Activated naive CD8-positive, alpha-beta T cell treated with anti-CD3 and anti-CD28 coated beads, Interleukin-2, amount 50 U/mL, for 24 hours (primary cell): ENCODE measurements at regions not wholly inside any gene's neighbourhood (a gene's known extent, or its start where the extent isn't known, plus 50 kb on each side); places are given as distances from the start of the nearest gene placed in this dataset.
A peak's percentile ranks its signal among the peaks of the same experiment; 100 is the strongest.

Experiments used
- ATAC-seq: fragments of 150-1000 bp; cut with Tn5 transposase; one replicate; pipeline ENCODE4 v1.10.0; 2021
- DNase-seq: peaks from one replicate; pipeline ENCODE4 v3.0.0; 2021
- H3K27ac Mint-ChIP-seq: one replicate; pipeline ENCODE4 v1.8.0; 2021; ENCODE audit warnings: mild to moderate bottlenecking, mixed read lengths
- H3K27me3 Mint-ChIP-seq: one replicate; pipeline ENCODE4 v1.8.0; 2021; ENCODE audit warnings: mixed read lengths
- H3K36me3 Mint-ChIP-seq: one replicate; pipeline ENCODE4 v1.8.0; 2021; ENCODE audit warnings: low read depth, mixed read lengths
- H3K4me1 Mint-ChIP-seq: one replicate; pipeline ENCODE4 v1.8.0; 2021; ENCODE audit warnings: mixed read lengths
- H3K4me3 Mint-ChIP-seq: one replicate; pipeline ENCODE4 v1.8.0; 2021; ENCODE audit warnings: mild to moderate bottlenecking, moderate library complexity, mixed read lengths
- H3K9me3 Mint-ChIP-seq: one replicate; pipeline ENCODE4 v1.8.0; 2021; ENCODE audit warnings: mixed read lengths

DNA sequence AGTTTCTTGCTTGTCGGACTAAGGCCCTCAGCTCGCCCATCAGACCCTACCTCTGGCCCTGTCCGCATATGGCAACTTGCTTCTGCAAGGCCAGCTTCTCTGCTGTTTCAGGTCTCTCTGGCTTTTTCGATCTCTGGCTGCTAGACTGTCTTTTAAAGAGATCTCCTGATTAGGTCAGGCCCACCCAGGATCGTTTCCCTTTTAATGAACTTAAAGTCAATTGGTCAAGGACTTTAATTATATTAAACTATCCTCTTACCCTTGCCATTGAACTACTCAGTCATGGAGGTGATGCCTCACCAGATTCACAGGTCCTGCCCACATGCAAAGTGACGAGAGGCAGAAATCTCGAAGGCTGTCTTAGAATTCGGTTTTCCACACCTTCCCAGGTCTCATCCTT lies 670.9 kb downstream of the GATA3 start:
- Mint-ChIP-seq H3K27ac (peak overlapping the region; percentile 28), H3K4me3 (no peak overlapping the region), H3K36me3 (peaks cover 4% of the 10 kb centered on the region), H3K9me3 (peaks cover 5% of the 10 kb centered on the region), H3K4me1 (peaks cover 7% of the 10 kb centered on the region), H3K27me3 (peaks cover 4% of the 10 kb centered on the region)
- ATAC-seq (no peak), DNase-seq (no peak)

DNA sequence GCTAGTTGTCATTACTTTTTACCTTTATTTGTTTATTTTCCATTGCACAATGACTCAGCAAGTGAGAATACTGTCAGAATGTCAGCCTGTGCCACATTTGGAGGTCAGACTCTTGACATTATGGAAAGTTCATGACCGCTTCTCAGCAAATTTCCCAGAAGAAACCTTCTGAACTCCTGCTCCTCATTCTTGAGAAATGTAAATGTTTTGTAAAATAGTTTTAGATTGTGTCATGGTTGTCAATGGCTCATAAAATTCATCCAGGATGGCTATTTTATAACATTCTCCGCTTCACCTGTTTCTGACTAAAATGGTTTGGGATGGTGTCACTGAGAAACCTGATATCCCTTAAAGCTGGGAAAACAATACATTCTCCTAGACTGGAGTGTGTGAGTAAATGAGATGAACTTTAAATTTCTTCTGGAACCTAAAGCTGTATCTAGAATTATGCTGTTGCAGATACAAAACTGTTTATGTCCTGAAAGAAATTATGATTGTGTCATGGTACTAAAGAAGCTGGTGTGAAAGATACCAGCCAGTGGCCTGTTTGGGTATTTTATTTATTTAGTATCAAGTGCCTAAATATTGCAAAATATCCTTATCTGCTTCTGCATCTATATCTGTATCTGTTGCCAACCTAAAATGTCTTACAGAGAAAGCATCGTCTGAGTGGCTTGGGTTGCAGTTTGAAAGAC lies 671.7 kb downstream of the GATA3 start:
- Mint-ChIP-seq H3K4me3 (no peak overlapping the region), H3K4me1 (peaks cover 7% of the 10 kb centered on the region), H3K9me3 (peaks cover 5% of the 10 kb centered on the region), H3K27me3 (peaks cover 4% of the 10 kb centered on the region), H3K27ac (peak overlapping the region; percentile 28), H3K36me3 (peaks cover 4% of the 10 kb centered on the region)
- DNase-seq (no peak), ATAC-seq (no peak)

DNA sequence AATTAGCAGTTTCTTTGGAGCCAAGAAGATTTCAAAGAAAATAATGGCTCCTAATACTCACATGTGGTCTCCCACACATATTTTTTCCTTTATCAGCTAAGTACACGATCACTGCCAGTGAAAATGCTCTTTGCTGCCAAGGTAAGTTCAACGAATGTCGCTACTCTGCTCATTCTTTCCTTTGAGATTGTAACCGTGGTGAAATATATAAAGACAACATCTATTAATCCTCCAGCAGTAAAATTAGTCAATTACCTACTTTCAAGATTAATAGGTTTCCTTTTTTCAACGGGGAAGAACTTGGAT lies 672.2 kb downstream of the GATA3 start:
- Mint-ChIP-seq H3K27ac (no peak overlapping the region), H3K4me1 (peaks cover 7% of the 10 kb centered on the region), H3K36me3 (peaks cover 4% of the 10 kb centered on the region), H3K9me3 (peaks cover 5% of the 10 kb centered on the region), H3K27me3 (peaks cover 4% of the 10 kb centered on the region), H3K4me3 (no peak overlapping the region)
- DNase-seq (no peak), ATAC-seq (no peak)

GRCh38 chr10:8731121-8732095 lies 676.9 kb downstream of the GATA3 start:
- ATAC-seq (no peak), DNase-seq (no peak)
- Mint-ChIP-seq H3K4me1 (peaks cover 2% of the 10 kb centered on the region), H3K27me3 (peaks cover 10% of the 10 kb centered on the region), H3K9me3 (no peaks in the 10 kb centered on the region), H3K4me3 (no peak overlapping the region), H3K27ac (no peak overlapping the region), H3K36me3 (peaks cover 2% of the 10 kb centered on the region)

DNA sequence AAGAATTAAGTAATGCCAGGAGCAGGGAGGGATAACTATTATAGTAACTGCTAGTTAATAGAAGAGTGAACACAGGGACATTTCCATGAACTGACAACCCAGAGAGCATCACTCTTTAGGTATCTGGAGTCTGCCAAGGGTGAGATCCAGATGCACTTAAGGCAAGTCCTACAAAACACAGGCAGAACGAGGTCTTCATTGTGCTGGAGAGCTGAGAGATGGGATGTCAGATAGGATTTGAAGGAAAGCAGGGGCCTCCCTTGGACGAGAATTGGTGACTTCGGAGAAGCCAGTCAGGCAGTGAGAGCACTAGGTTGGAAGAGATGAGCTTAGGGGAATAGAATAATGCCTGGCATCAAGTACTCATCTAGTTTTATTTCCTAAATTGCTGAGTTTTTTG lies 684.5 kb downstream of the GATA3 start:
- no peaks in the 10 kb centered on the region for H3K36me3 Mint-ChIP-seq
- peaks cover 8% of the 10 kb centered on the region for H3K4me1 Mint-ChIP-seq
- no peak overlapping the region for H3K27ac Mint-ChIP-seq
- peaks cover 5% of the 10 kb centered on the region for H3K27me3 Mint-ChIP-seq
- H3K9me3 Mint-ChIP-seq: no peaks in the 10 kb centered on the region
- DNase-seq (no peak), ATAC-seq (no peak)
- no peak overlapping the region for H3K4me3 Mint-ChIP-seq

DNA sequence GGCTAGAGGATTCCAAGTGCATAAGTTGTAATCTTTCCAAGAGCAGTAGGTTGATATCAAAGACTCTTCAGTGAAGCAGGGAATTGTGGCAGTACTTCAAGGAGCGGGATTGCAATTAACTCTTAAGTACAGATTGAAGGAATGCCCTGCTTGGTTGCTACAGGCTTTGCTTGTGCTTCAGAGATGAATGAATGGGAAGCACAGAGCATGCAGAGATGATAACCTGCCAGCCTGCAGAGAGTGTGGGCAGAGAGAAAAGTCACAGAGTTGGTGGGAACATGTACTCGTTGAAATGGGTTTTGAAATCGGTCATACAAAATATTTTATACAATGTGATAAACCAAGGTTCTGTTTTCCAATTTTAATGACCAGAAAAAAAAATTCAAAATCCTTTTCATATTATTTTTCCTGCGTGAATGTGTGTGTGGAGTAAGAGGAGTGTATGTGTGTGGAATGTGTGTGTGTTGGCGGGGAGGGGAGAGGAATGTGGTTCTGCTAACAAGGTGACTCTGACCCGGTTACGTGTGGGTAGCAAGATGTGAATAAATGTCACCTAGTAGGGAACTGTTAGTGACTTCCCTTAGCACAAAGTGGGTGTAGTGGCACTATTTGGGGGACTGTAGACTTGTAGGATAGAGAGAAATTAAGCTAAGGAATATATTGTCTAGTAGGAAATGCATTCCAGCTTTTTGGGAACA lies 697.8 kb downstream of the GATA3 start:
- no peak overlapping the region for H3K27ac Mint-ChIP-seq
- no peak overlapping the region for H3K4me3 Mint-ChIP-seq
- no peaks in the 10 kb centered on the region for H3K4me1 Mint-ChIP-seq
- no peaks in the 10 kb centered on the region for H3K36me3 Mint-ChIP-seq
- ATAC-seq (no peak), DNase-seq (no peak)
- no peaks in the 10 kb centered on the region for H3K9me3 Mint-ChIP-seq
- H3K27me3 Mint-ChIP-seq: peaks cover 27% of the 10 kb centered on the region

- no peak for DNase-seq
- Mint-ChIP-seq H3K9me3 (no peaks in the 10 kb centered on the region), H3K4me1 (no peaks in the 10 kb centered on the region), H3K27me3 (peaks cover 23% of the 10 kb centered on the region), H3K4me3 (no peak overlapping the region), H3K36me3 (no peaks in the 10 kb centered on the region), H3K27ac (no peak overlapping the region)
- no peak for ATAC-seq
These were observed 703.5 kb downstream of the GATA3 start for GRCh38 chr10:8758029-8758428.

DNA sequence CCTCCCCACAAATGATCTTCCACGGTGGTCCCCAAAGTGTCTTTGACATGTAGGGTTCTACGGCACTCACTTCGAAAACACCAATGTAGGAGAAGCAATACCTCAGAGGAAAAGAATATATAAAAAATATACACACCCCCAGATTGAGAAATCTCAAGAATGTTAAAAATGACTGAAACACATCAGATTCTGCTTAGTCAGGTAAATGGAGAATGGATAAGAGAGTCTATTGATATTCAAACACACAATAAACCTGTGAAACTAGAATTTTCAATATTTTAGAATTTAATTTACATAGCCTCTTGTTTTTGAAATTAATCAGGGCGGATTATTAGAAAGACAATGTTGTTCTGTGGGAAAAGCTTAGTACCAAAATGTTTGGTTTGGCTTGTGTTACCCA lies 712.4 kb downstream of the GATA3 start:
- Mint-ChIP-seq H3K9me3 (peaks cover 6% of the 10 kb centered on the region), H3K27me3 (peaks cover 10% of the 10 kb centered on the region), H3K4me3 (no peak overlapping the region), H3K27ac (no peak overlapping the region), H3K4me1 (peaks cover 7% of the 10 kb centered on the region), H3K36me3 (no peaks in the 10 kb centered on the region)
- DNase-seq (no peak), ATAC-seq (no peak)

DNA sequence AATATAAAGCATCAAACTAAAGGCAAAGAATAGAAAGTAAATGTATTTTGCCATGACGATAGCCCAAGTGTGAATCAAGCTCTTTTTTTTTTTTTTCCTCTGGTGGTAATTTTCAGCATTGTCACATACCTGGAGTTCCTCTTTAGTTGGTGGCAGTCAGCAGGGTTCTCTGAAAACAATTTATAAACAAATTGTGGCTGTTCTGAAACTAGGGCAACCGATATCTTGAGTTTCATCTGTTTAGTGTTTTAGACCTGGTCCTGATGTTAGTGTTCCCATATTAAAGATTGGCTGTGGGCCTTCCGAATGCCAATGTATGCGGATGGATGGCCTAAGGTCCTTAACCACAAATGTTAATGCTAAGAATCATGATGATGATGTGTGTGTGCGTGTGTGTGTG lies 713.1 kb downstream of the GATA3 start:
- no peaks in the 10 kb centered on the region for H3K36me3 Mint-ChIP-seq
- peaks cover 9% of the 10 kb centered on the region for H3K27me3 Mint-ChIP-seq
- peaks cover 6% of the 10 kb centered on the region for H3K9me3 Mint-ChIP-seq
- peaks cover 10% of the 10 kb centered on the region for H3K4me1 Mint-ChIP-seq
- no peak for DNase-seq
- H3K27ac Mint-ChIP-seq: no peak overlapping the region
- ATAC-seq: no peak
- H3K4me3 Mint-ChIP-seq: no peak overlapping the region

DNA sequence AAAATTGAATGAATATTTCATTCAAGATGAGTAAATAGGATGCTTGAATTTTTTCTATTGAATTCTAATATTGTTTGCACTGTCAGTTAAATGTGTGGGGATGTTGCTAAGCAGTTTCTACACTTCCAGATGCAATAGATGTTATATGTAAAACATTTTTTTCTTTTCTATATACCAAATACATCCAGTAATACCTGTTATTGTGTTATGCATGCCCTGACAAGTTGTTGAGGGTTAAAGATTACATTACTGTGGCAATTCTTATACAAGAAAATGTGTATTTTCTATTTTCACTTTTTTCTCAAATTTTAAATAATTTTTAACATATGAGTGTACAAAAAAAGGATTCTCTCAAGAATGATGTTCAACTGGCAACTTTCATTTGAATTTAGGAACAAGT lies 713.9 kb downstream of the GATA3 start:
- no peak overlapping the region for H3K27ac Mint-ChIP-seq
- H3K4me3 Mint-ChIP-seq: no peak overlapping the region
- H3K36me3 Mint-ChIP-seq: no peaks in the 10 kb centered on the region
- H3K4me1 Mint-ChIP-seq: peaks cover 17% of the 10 kb centered on the region
- H3K27me3 Mint-ChIP-seq: peaks cover 2% of the 10 kb centered on the region
- ATAC-seq (no peak), DNase-seq (no peak)
- H3K9me3 Mint-ChIP-seq: peaks cover 6% of the 10 kb centered on the region

DNA sequence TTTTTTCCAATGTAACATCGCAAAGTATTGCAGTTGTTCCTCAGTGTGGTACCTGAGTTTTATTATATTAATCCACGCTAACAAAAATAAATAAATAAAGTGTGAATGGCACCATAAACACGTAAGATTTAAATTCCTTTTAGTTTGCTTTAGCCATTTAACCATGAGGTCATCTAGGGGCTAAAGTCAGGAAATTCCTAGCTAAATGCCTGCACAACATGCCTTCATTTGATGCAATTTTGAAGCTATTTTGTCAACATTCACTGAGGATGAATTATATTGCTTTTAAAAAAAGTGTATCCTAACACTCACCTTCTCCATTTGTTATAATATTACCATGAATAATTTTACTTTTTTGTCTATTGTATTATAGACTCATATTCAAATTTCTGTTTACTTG lies 714.4 kb downstream of the GATA3 start:
- ATAC-seq (no peak), DNase-seq (no peak)
- Mint-ChIP-seq H3K9me3 (peaks cover 6% of the 10 kb centered on the region), H3K27me3 (no peaks in the 10 kb centered on the region), H3K36me3 (no peaks in the 10 kb centered on the region), H3K27ac (no peak overlapping the region), H3K4me1 (peaks cover 21% of the 10 kb centered on the region), H3K4me3 (no peak overlapping the region)

- no peaks in the 10 kb centered on the region for H3K27me3 Mint-ChIP-seq
- ATAC-seq (no peak), DNase-seq (no peak)
- no peaks in the 10 kb centered on the region for H3K36me3 Mint-ChIP-seq
- H3K4me1 Mint-ChIP-seq: peaks cover 56% of the 10 kb centered on the region
- H3K27ac Mint-ChIP-seq: peak overlapping the region; percentile 76
- H3K4me3 Mint-ChIP-seq: no peak overlapping the region
- no peaks in the 10 kb centered on the region for H3K9me3 Mint-ChIP-seq
These were observed 722.6 kb downstream of the GATA3 start for GRCh38 chr10:8776926-8777622.

DNA sequence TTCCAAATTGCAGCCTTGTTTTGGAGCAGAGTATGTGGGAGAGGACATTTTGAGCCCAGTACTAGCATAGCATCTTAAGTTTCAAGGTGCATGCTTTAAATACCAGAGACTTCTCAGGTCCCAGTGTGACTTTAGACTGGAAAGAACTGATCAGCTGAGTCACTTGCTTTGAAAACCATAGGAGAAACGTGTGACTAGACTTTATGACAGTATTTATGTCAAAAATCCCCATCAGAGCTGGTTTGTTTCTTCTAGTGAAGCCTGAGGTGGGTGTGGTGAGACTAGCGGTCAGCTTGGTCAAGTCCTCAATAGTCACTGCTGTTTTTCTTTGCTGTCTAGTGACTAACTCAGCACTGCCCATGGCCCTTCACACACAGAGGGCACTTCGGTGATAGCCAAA lies 724.2 kb downstream of the GATA3 start:
- DNase-seq: peak; percentile 16
- peak; percentile 69 for ATAC-seq
- Mint-ChIP-seq H3K9me3 (no peaks in the 10 kb centered on the region), H3K27me3 (peaks cover 2% of the 10 kb centered on the region), H3K36me3 (no peaks in the 10 kb centered on the region), H3K27ac (peak overlapping the region; percentile 52), H3K4me3 (no peak overlapping the region), H3K4me1 (peaks cover 43% of the 10 kb centered on the region)

DNA sequence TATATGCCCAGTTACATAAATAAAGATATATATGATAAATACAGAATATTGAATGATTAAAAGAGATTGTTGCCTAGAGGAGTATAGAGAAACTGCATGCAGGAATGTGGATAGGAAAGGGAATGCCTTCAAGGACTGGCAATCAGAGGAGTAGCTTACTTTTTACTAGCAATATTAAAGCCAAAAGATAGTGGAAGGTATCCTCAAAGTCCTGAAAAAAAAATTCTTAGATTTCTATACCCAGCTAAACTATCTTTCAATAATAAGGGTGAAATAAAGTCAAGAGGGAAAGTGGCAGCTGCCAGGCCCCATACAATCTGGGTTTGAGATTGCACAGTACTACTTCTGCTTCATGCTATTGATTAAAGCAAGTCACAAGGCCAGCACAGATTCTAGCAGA lies 733.2 kb downstream of the GATA3 start:
- Mint-ChIP-seq H3K4me3 (no peak overlapping the region), H3K9me3 (peaks cover 42% of the 10 kb centered on the region)

More for the DNA sequence above, 733.2 kb downstream of the GATA3 start:
- H3K4me1 Mint-ChIP-seq: no peaks in the 10 kb centered on the region
- H3K27ac Mint-ChIP-seq: no peak overlapping the region
- DNase-seq (no peak), ATAC-seq (no peak)
- H3K27me3 Mint-ChIP-seq: peaks cover 2% of the 10 kb centered on the region
- H3K36me3 Mint-ChIP-seq: peaks cover 12% of the 10 kb centered on the region
